Body of pancreas (tissue), 4 donors: ENCODE measurements at regions not wholly inside any gene's neighbourhood (a gene's known extent, or its start where the extent isn't known, plus 50 kb on each side); places are given as distances from the start of the nearest gene placed in this dataset.

Experiments
- ATAC-seq: fragments of 150-250 bp; one replicate; pipeline ENCODE4 v1.9.1; 2016
- DNase-seq, 4 donors: peaks; one replicate each; pipeline ENCODE4 v3.0.0-alpha.2; 2019
- H3K27ac ChIP-seq, 4 donors: fragments of 200-600 bp; sonication (generic); 1 replicate in 3 of 4; 2 replicates in 1 of 4; pipeline versions ENCODE4 v1.5.1 to v1.6.1; 2016 to 2019; ENCODE audit warnings: mild to moderate bottlenecking in 1 of 4, mixed read lengths in 1 of 4, moderate library complexity in 1 of 4
- H3K27me3 ChIP-seq, 2 donors: fragments of 200-600 bp; sonication (generic); one replicate each; pipeline ENCODE4 v1.6.0; 2016; ENCODE audit warnings: mild to moderate bottlenecking in 1 of 2
- H3K36me3 ChIP-seq, 2 donors: fragments of 200-600 bp; sonication (generic); replicated peaks in 1 of 2; 2 replicates each; pipeline ENCODE4 v1.5.1; 2016; ENCODE audit warnings: low read depth in 2 of 2; ENCODE audit not compliant: insufficient read depth in 1 of 2
- H3K4me1 ChIP-seq: fragments of 200-600 bp; sonication (generic); one replicate; pipeline ENCODE4 v1.6.0; 2016
- H3K4me3 ChIP-seq, 2 donors: fragments of 200-600 bp; sonication (generic); 1 replicate in 1 of 2; 2 replicates in 1 of 2; pipeline ENCODE4 v1.5.1; 2016 to 2019
- H3K9me3 ChIP-seq, 3 donors: fragments of 200-600 bp; sonication (generic); 1 replicate in 2 of 3; 2 replicates in 1 of 3; pipeline ENCODE4 v1.5.1; 2016
- POLR2A ChIP-seq, 3 donors: fragments of 450-650 bp; IDR thresholded peaks; one replicate each; pipeline ENCODE4 v1.6.1; 2016; ENCODE audit warnings: antibody characterized with exemption in 3 of 3, mild to moderate bottlenecking in 2 of 3
- whole genome bisulfite sequencing, 2 donors: methylation state at CpG; one replicate each; pipeline ENCODE4 v1.1.5; 2017; 5-methylcytosine and 5-hydroxymethylcytosine counted together
- intact Hi-C: fragments of 100-400 bp; cut with DNase I; formaldehyde crosslinking; loops from one replicate; pipeline ENCODE4 v1.15.1; 2023
- TF ChIP-seq, protein P1 (sequence below), 7 experiments: fragments of 450-650 bp in 4 of 7; fragments of 200-600 bp in 3 of 7; sonication (generic) in 3 of 7; IDR thresholded peaks; one replicate each; pipeline ENCODE4 v1.5.1; 2016 to 2019; ENCODE audit warnings: antibody characterized with exemption in 7 of 7

DNA sequence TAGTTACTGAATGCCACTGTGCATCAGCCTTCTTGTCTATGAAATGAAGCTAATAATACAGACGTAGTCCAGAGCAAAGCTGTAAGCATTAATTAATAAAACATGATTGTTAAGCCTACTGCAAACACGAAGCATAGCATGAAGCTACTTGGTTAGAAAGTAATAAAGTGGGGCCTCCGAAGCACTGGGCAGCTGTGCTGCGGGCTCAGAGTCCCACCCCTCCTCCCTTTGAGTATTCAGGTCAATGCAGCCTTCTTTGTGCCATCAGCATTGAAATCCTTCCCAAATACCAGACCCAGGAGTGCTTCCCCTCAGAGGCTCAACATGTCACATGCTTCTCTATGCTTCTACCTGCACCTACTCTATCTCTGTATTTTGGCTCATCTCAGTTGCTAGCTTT, 1112.6 kb downstream of the IGSF11 start:
- no peaks in the 10 kb centered on the region for H3K4me1 ChIP-seq
- H3K4me3 ChIP-seq: no peak overlapping the region
- H3K27me3 ChIP-seq: no peaks in the 10 kb centered on the region
- DNase-seq: no peak
- no peak for ATAC-seq
- no peak overlapping the region for H3K27ac ChIP-seq
- no peaks in the 10 kb centered on the region for H3K36me3 ChIP-seq
- intact Hi-C loops: no loop called here
- WGBS, 2 donors: 62 to 65% methylated on average over 4 of the region's 4 CpGs
- no peak for TF ChIP-seq POLR2A (IDR thresholded peaks at IDR 0.05)
- TF ChIP-seq, protein P1, sequence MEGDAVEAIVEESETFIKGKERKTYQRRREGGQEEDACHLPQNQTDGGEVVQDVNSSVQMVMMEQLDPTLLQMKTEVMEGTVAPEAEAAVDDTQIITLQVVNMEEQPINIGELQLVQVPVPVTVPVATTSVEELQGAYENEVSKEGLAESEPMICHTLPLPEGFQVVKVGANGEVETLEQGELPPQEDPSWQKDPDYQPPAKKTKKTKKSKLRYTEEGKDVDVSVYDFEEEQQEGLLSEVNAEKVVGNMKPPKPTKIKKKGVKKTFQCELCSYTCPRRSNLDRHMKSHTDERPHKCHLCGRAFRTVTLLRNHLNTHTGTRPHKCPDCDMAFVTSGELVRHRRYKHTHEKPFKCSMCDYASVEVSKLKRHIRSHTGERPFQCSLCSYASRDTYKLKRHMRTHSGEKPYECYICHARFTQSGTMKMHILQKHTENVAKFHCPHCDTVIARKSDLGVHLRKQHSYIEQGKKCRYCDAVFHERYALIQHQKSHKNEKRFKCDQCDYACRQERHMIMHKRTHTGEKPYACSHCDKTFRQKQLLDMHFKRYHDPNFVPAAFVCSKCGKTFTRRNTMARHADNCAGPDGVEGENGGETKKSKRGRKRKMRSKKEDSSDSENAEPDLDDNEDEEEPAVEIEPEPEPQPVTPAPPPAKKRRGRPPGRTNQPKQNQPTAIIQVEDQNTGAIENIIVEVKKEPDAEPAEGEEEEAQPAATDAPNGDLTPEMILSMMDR (IDR thresholded peaks at IDR 0.05): no peak
- no peaks in the 10 kb centered on the region for H3K9me3 ChIP-seq

DNA sequence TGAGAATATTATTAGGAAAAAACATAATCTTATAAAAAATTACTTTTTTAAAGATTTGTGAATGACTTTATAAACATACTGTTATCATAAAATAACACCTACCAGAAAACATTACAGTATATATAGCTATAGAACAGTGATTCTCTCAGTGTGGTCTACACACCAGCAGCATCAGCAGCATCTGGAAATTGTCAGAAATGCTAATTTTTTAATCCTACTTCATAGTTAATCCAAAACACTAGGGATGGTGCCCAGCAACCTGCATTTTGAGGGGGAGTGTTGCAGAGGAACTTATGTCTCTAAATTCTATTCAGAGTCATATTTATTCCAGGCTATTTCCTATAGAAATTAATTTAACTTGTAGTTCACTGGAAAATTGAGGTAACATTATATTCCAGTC, 1107.8 kb downstream of the IGSF11 start:
- TF ChIP-seq, protein P1 (IDR thresholded peaks at IDR 0.05): no peak
- no peak for TF ChIP-seq POLR2A (IDR thresholded peaks at IDR 0.05)
- intact Hi-C loops: no loop called here
- H3K36me3 ChIP-seq: no peaks in the 10 kb centered on the region
- ATAC-seq (no peak), DNase-seq (no peak)
- no peaks in the 10 kb centered on the region for H3K9me3 ChIP-seq
- no peaks in the 10 kb centered on the region for H3K4me1 ChIP-seq
- no peak overlapping the region for H3K27ac ChIP-seq
- H3K4me3 ChIP-seq: no peak overlapping the region
- H3K27me3 ChIP-seq: no peaks in the 10 kb centered on the region

DNA sequence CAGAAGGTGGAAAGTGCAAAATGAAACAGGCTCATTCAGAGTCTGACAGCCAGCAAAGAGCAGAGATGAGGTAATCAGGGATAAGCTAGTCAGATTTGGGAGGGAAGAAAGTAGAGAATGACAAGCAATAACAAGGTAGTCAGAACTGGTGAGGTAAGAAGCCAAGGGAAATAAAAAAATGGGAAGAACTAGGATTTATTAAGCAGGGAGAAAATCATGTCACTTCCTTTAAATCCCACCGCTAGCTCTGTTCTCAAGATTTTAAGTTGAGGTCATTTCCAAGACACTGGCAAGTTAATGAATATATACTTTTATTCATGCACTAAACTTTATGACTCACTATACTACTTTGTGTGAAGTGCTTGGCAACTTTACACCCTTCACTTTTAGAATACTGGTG, 1106.8 kb downstream of the IGSF11 start:
- intact Hi-C loops: no loop called here
- ATAC-seq (no peak), DNase-seq (no peak)
- Histone ChIP-seq H3K27me3 (no peaks in the 10 kb centered on the region), H3K4me3 (no peak overlapping the region), H3K9me3 (no peaks in the 10 kb centered on the region), H3K4me1 (no peaks in the 10 kb centered on the region), H3K27ac (no peak overlapping the region), H3K36me3 (no peaks in the 10 kb centered on the region)
- TF ChIP-seq, protein P1 (IDR thresholded peaks at IDR 0.05): no peak
- TF ChIP-seq POLR2A (IDR thresholded peaks at IDR 0.05): no peak
- WGBS, 2 donors: 96 to 97% methylated on average over 1 of the region's 1 CpG

DNA sequence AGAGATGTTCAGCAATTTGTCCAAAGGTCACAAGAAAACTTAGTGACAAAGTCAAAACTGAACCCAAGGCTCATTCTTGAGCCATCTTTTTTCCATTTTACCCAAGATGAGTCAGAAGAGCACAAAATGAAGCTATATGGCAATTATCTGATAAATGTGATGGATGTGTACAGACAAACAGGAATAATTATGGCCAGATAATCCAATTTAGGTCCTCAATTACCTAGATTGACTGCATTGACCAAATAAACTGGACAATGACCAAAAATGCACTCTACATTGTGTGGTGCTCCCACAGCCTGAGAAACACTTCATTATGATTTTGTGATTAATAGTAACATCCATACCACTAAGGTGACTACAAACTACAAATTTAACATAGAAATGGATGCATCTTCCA, 1105.8 kb downstream of the IGSF11 start:
- DNase-seq (no peak), ATAC-seq (no peak)
- H3K27ac ChIP-seq: no peak overlapping the region
- intact Hi-C loops: no loop called here
- no peaks in the 10 kb centered on the region for H3K36me3 ChIP-seq
- TF ChIP-seq, protein P1 (IDR thresholded peaks at IDR 0.05): no peak
- TF ChIP-seq POLR2A (IDR thresholded peaks at IDR 0.05): no peak
- H3K4me1 ChIP-seq: no peaks in the 10 kb centered on the region
- H3K4me3 ChIP-seq: no peak overlapping the region
- H3K9me3 ChIP-seq: no peaks in the 10 kb centered on the region
- no peaks in the 10 kb centered on the region for H3K27me3 ChIP-seq

DNA sequence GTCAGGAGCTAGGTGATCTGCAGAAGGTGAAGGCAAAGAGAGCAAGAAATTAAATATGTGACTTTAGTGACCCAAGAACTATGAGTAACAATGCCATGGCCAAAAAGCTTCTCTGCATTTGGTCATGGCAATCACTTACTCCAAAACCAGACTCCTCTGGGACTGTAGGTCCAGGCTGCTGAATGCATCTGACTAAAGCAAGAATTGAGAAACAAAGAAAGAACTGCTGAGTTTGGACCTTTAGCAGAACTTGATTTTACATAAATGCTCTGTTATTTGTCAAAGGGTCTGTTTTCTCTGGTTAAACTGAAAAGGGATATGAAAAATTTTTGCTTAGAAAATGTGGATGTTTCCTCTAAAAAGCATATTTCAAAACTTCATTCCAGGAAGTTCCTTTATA, 1102.2 kb downstream of the IGSF11 start:
- no peak overlapping the region for H3K27ac ChIP-seq
- DNase-seq (no peak), ATAC-seq (no peak)
- intact Hi-C loops: no loop called here
- no peaks in the 10 kb centered on the region for H3K27me3 ChIP-seq
- no peak overlapping the region for H3K4me3 ChIP-seq
- no peaks in the 10 kb centered on the region for H3K36me3 ChIP-seq
- TF ChIP-seq POLR2A (IDR thresholded peaks at IDR 0.05): no peak
- TF ChIP-seq, protein P1 (IDR thresholded peaks at IDR 0.05): no peak
- no peaks in the 10 kb centered on the region for H3K4me1 ChIP-seq
- no peaks in the 10 kb centered on the region for H3K9me3 ChIP-seq
